ENCODE measurements at regions not wholly inside any gene's neighbourhood (a gene's known extent, or its start where the extent isn't known, plus 50 kb on each side); places are given as distances from the start of the nearest gene placed in this dataset.

DNA sequence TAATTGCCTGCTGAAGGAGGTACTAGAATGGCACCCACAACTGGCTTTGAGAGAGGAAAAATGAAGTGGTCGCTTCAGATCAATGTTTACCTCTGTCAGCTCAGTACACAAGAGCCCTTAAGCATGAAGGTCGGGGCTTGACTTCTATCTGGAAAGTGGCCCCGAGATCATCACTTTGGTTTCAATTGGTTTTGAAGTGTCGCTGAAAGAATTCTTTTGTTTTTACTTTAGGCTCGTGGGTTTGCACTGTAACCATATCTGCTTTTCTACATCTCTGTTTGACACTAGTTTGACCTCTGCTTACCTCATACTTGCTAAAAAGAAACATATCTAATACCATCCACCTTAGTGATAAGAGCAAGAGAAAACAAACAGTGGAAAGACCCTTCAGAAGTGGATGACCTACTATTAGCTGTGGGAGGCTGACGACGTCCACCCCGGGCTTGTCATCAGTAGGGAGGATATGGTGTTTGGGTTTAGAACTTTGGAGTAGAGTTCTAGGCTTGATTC, 361.8 kb downstream of the GATA3 start:
- TF ChIP-seq EZH2 (IDR thresholded peaks at IDR 0.05), result no peak
- TF ChIP-seq, protein P1, sequence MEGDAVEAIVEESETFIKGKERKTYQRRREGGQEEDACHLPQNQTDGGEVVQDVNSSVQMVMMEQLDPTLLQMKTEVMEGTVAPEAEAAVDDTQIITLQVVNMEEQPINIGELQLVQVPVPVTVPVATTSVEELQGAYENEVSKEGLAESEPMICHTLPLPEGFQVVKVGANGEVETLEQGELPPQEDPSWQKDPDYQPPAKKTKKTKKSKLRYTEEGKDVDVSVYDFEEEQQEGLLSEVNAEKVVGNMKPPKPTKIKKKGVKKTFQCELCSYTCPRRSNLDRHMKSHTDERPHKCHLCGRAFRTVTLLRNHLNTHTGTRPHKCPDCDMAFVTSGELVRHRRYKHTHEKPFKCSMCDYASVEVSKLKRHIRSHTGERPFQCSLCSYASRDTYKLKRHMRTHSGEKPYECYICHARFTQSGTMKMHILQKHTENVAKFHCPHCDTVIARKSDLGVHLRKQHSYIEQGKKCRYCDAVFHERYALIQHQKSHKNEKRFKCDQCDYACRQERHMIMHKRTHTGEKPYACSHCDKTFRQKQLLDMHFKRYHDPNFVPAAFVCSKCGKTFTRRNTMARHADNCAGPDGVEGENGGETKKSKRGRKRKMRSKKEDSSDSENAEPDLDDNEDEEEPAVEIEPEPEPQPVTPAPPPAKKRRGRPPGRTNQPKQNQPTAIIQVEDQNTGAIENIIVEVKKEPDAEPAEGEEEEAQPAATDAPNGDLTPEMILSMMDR (IDR thresholded peaks at IDR 0.05), result no peak

Data from neural progenitor cell (in vitro differentiated cells).